Activated B cell treated with CpG ODN at 0.5 μM for 24 hours (primary cell): ENCODE measurements at regions not wholly inside any gene's neighbourhood (a gene's known extent, or its start where the extent isn't known, plus 50 kb on each side); places are given as distances from the start of the nearest gene placed in this dataset.

Source experiments
- ATAC-seq: fragments of 200-7000 bp; cut with Tn5 transposase; one replicate; pipeline ENCODE4 v1.10.0; 2021; ENCODE audit warnings: low read depth, mild to moderate bottlenecking, moderate library complexity
- CTCF ChIA-PET: fragments of 350-600 bp; sonication (Branson Sonifier 250); formaldehyde crosslinking; loops from one replicate; lab custom pipeline; 2021; ENCODE audit warnings: antibody characterized with exemption; lab: Charles Lee
- POLR2A ChIA-PET: fragments of 350-600 bp; sonication (Branson Sonifier 250); formaldehyde crosslinking; loops from one replicate; lab custom pipeline; 2021; ENCODE audit warnings: antibody characterized with exemption; lab: Charles Lee
- DNase-seq: peaks from one replicate; pipeline ENCODE4 v3.0.0; 2022
- H3K27ac Mint-ChIP-seq: one replicate; pipeline ENCODE4 v1.8.0; 2020; ENCODE audit warnings: mixed read lengths
- H3K27me3 Mint-ChIP-seq: one replicate; pipeline ENCODE4 v1.8.0; 2021; ENCODE audit warnings: mixed read lengths
- H3K36me3 Mint-ChIP-seq: one replicate; pipeline ENCODE4 v1.8.0; 2021; ENCODE audit warnings: low read depth, mixed read lengths
- H3K4me1 Mint-ChIP-seq: one replicate; pipeline ENCODE4 v1.8.0; 2021; ENCODE audit warnings: mixed read lengths
- H3K4me3 Mint-ChIP-seq: one replicate; pipeline ENCODE4 v1.8.0; 2020; ENCODE audit warnings: mild to moderate bottlenecking, mixed read lengths
- H3K9me3 Mint-ChIP-seq: one replicate; pipeline ENCODE4 v1.8.0; 2020; ENCODE audit warnings: mixed read lengths
- CTCF ChIP-seq: fragments of 200-600 bp; IDR thresholded peaks from one replicate; pipeline ENCODE4 v1.8.0; 2022; ENCODE audit warnings: antibody characterized with exemption, mild to moderate bottlenecking
- intact Hi-C: fragments of 100-400 bp; cut with micrococcal nuclease; formaldehyde crosslinking; loops from one replicate; pipeline ENCODE4 v1.15.1; 2024

GRCh38 chrX:45794995-45795337 is 594.3 kb upstream of the DIPK2B start:
- H3K27me3 Mint-ChIP-seq = no peaks in the 10 kb centered on the region
- no peaks in the 10 kb centered on the region for H3K9me3 Mint-ChIP-seq
- no peak overlapping the region for H3K4me3 Mint-ChIP-seq
- TF ChIP-seq CTCF = no peak
- intact Hi-C loops = no loop called here
- H3K36me3 Mint-ChIP-seq = no peaks in the 10 kb centered on the region
- ChIA-PET CTCF (no interaction called here), POLR2A (no interaction called here)
- peaks cover 15% of the 10 kb centered on the region for H3K4me1 Mint-ChIP-seq
- ATAC-seq (no peak), DNase-seq (no peak)
- H3K27ac Mint-ChIP-seq = no peak overlapping the region

GRCh38 chrX:45794323-45794994 is 593.8 kb upstream of the DIPK2B start:
- intact Hi-C loops = no loop called here
- ChIA-PET CTCF (no interaction called here), POLR2A (no interaction called here)
- no peak overlapping the region for H3K27ac Mint-ChIP-seq
- TF ChIP-seq CTCF = no peak
- H3K4me3 Mint-ChIP-seq = no peak overlapping the region
- H3K9me3 Mint-ChIP-seq = no peaks in the 10 kb centered on the region
- DNase-seq = no peak
- no peak for ATAC-seq
- H3K27me3 Mint-ChIP-seq = no peaks in the 10 kb centered on the region
- peaks cover 14% of the 10 kb centered on the region for H3K4me1 Mint-ChIP-seq
- H3K36me3 Mint-ChIP-seq = no peaks in the 10 kb centered on the region

GRCh38 chrX:45788941-45789348 is 588.3 kb upstream of the DIPK2B start:
- H3K9me3 Mint-ChIP-seq = no peaks in the 10 kb centered on the region
- H3K4me3 Mint-ChIP-seq = no peak overlapping the region
- no peaks in the 10 kb centered on the region for H3K27me3 Mint-ChIP-seq
- ATAC-seq = no peak
- intact Hi-C loops = no loop called here
- TF ChIP-seq CTCF = no peak
- POLR2A ChIA-PET = no interaction called here
- no peak overlapping the region for H3K27ac Mint-ChIP-seq
- CTCF ChIA-PET = no interaction called here
- peaks cover 17% of the 10 kb centered on the region for H3K4me1 Mint-ChIP-seq
- no peaks in the 10 kb centered on the region for H3K36me3 Mint-ChIP-seq
- no peak for DNase-seq

GRCh38 chrX:45788315-45788714 is 587.6 kb upstream of the DIPK2B start:
- Mint-ChIP-seq H3K36me3 (no peaks in the 10 kb centered on the region), H3K9me3 (no peaks in the 10 kb centered on the region), H3K27ac (no peak overlapping the region), H3K4me3 (no peak overlapping the region), H3K4me1 (peaks cover 13% of the 10 kb centered on the region), H3K27me3 (no peaks in the 10 kb centered on the region)
- intact Hi-C loops = no loop called here
- ChIA-PET POLR2A (no interaction called here), CTCF (no interaction called here)
- no peak for DNase-seq
- no peak for TF ChIP-seq CTCF
- no peak for ATAC-seq

- TF ChIP-seq CTCF = no peak
- no peaks in the 10 kb centered on the region for H3K9me3 Mint-ChIP-seq
- H3K4me1 Mint-ChIP-seq = peaks cover 19% of the 10 kb centered on the region
- CTCF ChIA-PET = no interaction called here
- no peak overlapping the region for H3K4me3 Mint-ChIP-seq
- no peak overlapping the region for H3K27ac Mint-ChIP-seq
- H3K27me3 Mint-ChIP-seq = no peaks in the 10 kb centered on the region
- intact Hi-C loops = no loop called here
- ATAC-seq (no peak), DNase-seq (no peak)
- POLR2A ChIA-PET = no interaction called here
- no peaks in the 10 kb centered on the region for H3K36me3 Mint-ChIP-seq
Measured at GRCh38 chrX:45784590-45784989, 583.9 kb upstream of the DIPK2B start.
